ENCODE measurements at regions not wholly inside any gene's neighbourhood (a gene's known extent, or its start where the extent isn't known, plus 50 kb on each side); places are given as distances from the start of the nearest gene placed in this dataset.

DNA sequence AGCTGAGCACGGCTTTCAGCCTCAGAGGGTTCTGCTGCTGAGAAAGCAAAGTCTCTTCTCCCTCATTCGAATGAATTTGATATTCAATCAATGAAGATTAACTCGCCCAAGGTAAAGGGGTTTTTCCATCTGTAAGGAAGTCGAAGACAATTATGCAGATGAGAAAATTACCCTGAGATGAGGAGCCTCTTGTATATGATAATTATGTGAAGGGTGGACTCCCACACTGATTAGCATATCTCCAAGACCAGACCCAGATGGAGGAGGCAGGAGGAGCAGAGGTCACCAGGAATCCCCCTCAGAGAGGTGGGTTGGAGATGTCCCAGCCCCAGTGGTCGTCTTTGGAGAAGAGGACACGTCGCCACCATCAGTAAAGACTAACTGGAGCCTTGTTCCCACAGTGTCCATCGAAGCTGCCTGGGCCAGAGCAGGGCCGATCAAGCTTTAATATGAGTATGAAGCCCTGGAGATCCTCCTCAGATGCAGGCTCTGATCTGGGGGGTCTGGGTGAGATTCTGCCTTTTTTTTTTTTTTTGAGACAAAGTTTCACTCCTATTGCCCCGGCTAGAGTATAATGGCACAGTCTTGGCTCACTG, 61.5 kb upstream of the LHX1 start:
- no peak for DNase-seq

GRCh38 chr17:36876966-36877365, 60.3 kb upstream of the LHX1 start:
- DNase-seq = no peak

GRCh38 chr17:36877771-36878170, 59.5 kb upstream of the LHX1 start:
- no peak for DNase-seq

DNA sequence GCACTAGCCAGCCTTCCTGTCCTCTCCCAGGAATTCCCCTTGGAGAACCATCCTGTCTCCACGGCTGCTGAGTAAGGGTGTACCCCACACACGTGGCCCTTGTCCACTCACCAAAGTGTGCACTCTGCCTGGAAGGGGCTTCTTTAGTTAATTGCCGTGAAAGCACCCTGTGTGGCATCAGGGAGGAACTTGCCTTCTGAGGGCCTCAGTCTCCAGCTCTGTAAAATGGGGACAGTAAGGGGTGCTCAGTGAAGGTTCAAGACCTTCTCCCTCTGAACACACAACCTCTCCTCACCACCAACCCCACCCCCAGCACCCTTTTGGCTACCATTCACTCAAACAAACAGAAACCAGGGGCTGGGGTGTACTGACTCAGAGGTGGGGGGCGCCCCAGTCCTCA, 59.1 kb upstream of the LHX1 start:
- no peak for DNase-seq

DNA sequence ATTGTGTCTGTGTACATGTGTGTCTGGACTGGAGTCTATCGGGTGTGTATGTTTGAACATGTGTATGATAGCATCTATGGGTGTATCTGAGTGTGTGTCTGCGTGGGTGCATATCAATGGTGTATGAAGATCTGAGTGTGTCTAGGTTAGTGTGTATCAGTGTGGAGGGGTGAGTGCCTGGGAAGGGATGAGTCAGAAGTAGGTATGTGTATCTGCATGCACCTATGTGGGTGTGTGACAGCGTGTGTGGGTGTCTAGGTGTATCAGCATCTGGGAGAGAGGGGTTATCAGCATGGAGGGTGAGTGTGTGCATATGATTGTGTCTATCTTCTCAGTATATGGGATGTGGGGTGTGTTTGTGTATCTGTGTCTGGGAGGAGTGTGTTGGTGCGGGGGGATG, 58.2 kb upstream of the LHX1 start:
- DNase-seq = no peak

DNA sequence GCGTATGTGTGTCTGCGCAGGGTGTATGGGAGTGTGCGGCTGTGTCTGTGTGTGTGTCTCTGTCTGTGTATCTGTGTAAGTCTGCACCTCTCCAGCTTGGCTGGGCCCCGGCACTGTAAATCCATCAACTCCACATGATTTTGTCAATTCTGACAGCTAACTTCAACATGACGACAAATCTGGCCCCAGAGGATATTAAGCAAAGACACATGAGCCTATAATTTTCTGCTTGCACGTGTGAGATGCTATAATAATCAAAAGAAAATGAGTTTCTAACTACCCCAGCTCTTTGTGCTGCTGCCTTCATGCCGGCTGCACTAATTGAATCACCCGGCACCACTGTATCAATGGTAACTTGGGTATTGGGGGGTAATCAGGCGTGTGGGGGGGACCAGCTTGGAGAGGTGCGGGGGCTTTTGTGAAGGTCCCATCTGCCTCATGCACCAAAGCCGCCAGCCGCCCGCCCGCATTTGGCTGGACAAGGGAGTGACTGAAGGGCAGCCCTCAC, 57.6 kb upstream of the LHX1 start:
- no peak for DNase-seq

- no peak for DNase-seq
Measured at GRCh38 chr17:36880268-36880905, 56.9 kb upstream of the LHX1 start.

- DNase-seq = no peak
Measured at GRCh38 chr17:36881323-36881722, 56.0 kb upstream of the LHX1 start.

DNA sequence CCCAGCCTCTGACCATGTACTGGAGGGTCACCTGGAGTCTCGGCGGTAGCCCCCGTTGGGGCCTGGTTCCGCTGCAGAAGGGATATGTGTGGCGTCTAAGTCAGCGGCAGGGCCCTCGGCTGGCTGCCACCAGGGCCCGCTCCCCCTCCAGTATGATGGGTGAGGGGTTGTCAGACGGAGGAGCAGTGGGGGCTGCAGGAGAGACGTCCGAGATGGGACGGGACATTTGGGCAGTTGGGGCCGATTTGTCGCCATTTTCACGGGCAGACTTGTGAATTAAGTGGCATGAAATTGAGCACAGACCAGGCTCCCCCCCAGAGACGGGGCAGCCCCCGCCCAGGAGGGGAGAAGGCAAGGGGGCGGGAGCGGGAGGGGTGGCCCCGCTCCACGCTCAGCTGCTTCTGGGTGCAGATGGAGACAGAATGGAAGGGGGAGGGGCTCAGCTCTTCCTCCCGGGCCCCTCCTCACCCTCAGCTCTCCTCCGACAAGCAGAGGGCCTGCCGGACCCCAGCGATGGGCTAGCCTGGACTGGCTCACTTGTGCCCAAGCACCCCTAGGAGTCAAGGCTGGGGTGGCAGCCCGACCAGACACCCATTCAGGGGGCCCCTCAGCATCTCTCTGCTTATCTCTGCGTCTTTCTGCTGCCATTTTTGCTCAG, 52.7 kb upstream of the LHX1 start:
- no peak for DNase-seq

DNA sequence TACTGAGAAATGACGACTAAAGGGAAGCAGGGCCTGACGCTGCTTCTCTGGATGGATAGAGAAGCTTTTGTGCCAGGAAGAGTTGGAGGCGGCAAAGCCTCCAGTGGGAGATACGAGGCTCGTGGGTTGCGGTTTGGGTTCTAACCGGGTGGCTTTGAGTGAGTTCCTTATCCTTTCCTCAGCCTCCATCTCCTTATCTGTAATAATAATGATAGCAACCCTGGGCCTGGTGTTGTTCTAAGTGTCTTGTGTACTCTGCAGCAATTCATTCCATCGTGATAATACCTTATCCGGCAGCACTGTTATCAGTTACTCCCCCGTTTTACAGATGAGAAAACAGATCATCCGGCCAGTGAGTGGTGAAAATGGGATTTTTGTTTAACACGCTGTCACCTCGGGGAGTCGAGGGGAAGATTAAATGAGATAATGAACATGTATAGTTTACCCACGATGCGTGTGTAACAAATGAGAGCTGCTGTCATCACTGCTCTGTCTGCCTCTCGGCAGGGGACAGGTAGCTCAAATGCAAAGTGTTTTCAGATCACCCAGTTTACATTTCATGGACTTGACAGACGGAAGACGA, 52.0 kb upstream of the LHX1 start:
- no peak for DNase-seq

- no peak for DNase-seq
Measured at GRCh38 chr17:36885771-36886377, 51.4 kb upstream of the LHX1 start.

Measured in T1000 (cell line).